HEK293 (cell line): ENCODE measurements at regions not wholly inside any gene's neighbourhood (a gene's known extent, or its start where the extent isn't known, plus 50 kb on each side); places are given as distances from the start of the nearest gene placed in this dataset.

Experiments used
- CTCF ChIA-PET: fragments of 350-600 bp; formaldehyde crosslinking; extraction: SDS; loops from one replicate; lab custom pipeline; 2021; ENCODE audit warnings: antibody characterized with exemption; lab: Yijun Ruan, JAX
- POLR2A ChIA-PET: fragments of 300-600 bp; formaldehyde crosslinking; extraction: SDS; loops from one replicate; lab custom pipeline; 2020; ENCODE audit warnings: antibody characterized with exemption, inconsistent platforms; lab: Yijun Ruan, JAX
- H3K27ac ChIP-seq: fragments of 200-500 bp; sonication (Bioruptor generic); 2 replicates; pipeline ENCODE4 v1.5.1; 2014; ENCODE audit warnings: low read depth, low read length, control low read depth, inconsistent platforms; ENCODE audit errors: extremely low read depth
- H3K36me3 ChIP-seq, 2 experiments: fragments of 200-500 bp in 1 of 2; sonication (Bioruptor generic) in 1 of 2; 1 replicate in 1 of 2; 2 replicates in 1 of 2; pipeline ENCODE4 v1.5.1; 2014 to 2017; ENCODE audit warnings: inconsistent platforms in 2 of 2, low read length in 2 of 2; ENCODE audit not compliant: control insufficient read depth in 2 of 2, insufficient read depth in 1 of 2
- H3K4me1 ChIP-seq: fragments of 200-500 bp; sonication (Bioruptor generic); 2 replicates; pipeline ENCODE4 v1.5.1; 2014; ENCODE audit warnings: mild to moderate bottlenecking, low read length, inconsistent platforms; ENCODE audit not compliant: control insufficient read depth, insufficient read depth
- H3K4me3 ChIP-seq: 2 replicates; pipeline ENCODE4 v1.5.1; 2011; ENCODE audit warnings: low read depth, mild to moderate bottlenecking, control low read depth, low read length, moderate library complexity
- H3K9me3 ChIP-seq: fragments of 200-500 bp; sonication (Bioruptor generic); 2 replicates; pipeline ENCODE4 v1.5.1; 2014; ENCODE audit warnings: low read depth, low read length, inconsistent platforms; ENCODE audit not compliant: control insufficient read depth, insufficient read depth
- ATF2 ChIP-seq: fragments of 450-650 bp; formaldehyde crosslinking; IDR thresholded peaks from 2 replicates; pipeline ENCODE4 v1.5.1; 2016; ENCODE audit warnings: missing biosample characterization, missing genetic modification characterization, low read depth
- FEZF1 ChIP-seq: fragments of 450-650 bp; formaldehyde crosslinking; IDR thresholded peaks from 2 replicates; pipeline ENCODE4 v1.5.1; 2016; ENCODE audit warnings: missing biosample characterization, missing genetic modification characterization
- HOXA7 ChIP-seq: sonication (generic); formaldehyde crosslinking; IDR thresholded peaks from 2 replicates; pipeline ENCODE4 v1.8.1; 2022; ENCODE audit warnings: missing genetic modification reagents, borderline replicate concordance
- KLF17 ChIP-seq: fragments of 450-650 bp; formaldehyde crosslinking; IDR thresholded peaks from 2 replicates; pipeline ENCODE4 v1.5.1; 2016; ENCODE audit warnings: missing biosample characterization, missing genetic modification characterization
- PRDM4 ChIP-seq: fragments of 450-650 bp; formaldehyde crosslinking; IDR thresholded peaks from 2 replicates; pipeline ENCODE4 v1.5.1; 2017; ENCODE audit warnings: missing biosample characterization, missing genetic modification characterization
- SALL2 ChIP-seq: fragments of 450-650 bp; formaldehyde crosslinking; IDR thresholded peaks from 2 replicates; pipeline ENCODE4 v1.5.0; 2017; ENCODE audit warnings: missing biosample characterization, mild to moderate bottlenecking, missing genetic modification characterization, borderline replicate concordance
- YY2 ChIP-seq: fragments of 450-650 bp; formaldehyde crosslinking; IDR thresholded peaks from 2 replicates; pipeline ENCODE4 v1.5.1; 2016; ENCODE audit warnings: missing biosample characterization, missing genetic modification characterization
- ZFP69B ChIP-seq: fragments of 450-650 bp; formaldehyde crosslinking; IDR thresholded peaks from 2 replicates; pipeline ENCODE4 v1.5.1; 2016; ENCODE audit warnings: missing biosample characterization, missing genetic modification characterization
- ZNF10 ChIP-seq: fragments of 450-650 bp; formaldehyde crosslinking; IDR thresholded peaks from 2 replicates; pipeline ENCODE4 v1.5.1; 2017; ENCODE audit warnings: missing biosample characterization, missing genetic modification characterization
- ZNF132 ChIP-seq: fragments of 450-650 bp; formaldehyde crosslinking; IDR thresholded peaks from 2 replicates; pipeline ENCODE4 v1.5.1; 2017; ENCODE audit warnings: missing biosample characterization, missing genetic modification characterization, borderline replicate concordance
- ZNF138 ChIP-seq: fragments of 450-650 bp; formaldehyde crosslinking; IDR thresholded peaks from 2 replicates; pipeline ENCODE4 v1.5.1; 2016; ENCODE audit warnings: missing biosample characterization, missing genetic modification characterization, borderline replicate concordance
- ZNF146 ChIP-seq: fragments of 450-650 bp; formaldehyde crosslinking; IDR thresholded peaks from 2 replicates; pipeline ENCODE4 v1.5.1; 2016; ENCODE audit warnings: missing biosample characterization, missing genetic modification characterization
- ZNF416 ChIP-seq: fragments of 450-650 bp; formaldehyde crosslinking; IDR thresholded peaks from 2 replicates; pipeline ENCODE4 v1.5.1; 2016; ENCODE audit warnings: missing biosample characterization, missing genetic modification characterization
- ZNF426 ChIP-seq: fragments of 450-650 bp; formaldehyde crosslinking; IDR thresholded peaks from 2 replicates; pipeline ENCODE4 v1.5.1; 2017; ENCODE audit warnings: missing biosample characterization, missing genetic modification characterization, mild to moderate bottlenecking, inconsistent platforms, moderate library complexity
- ZNF555 ChIP-seq: fragments of 450-650 bp; formaldehyde crosslinking; conservative IDR thresholded peaks from 2 replicates; pipeline ENCODE4 v1.5.1; 2017; ENCODE audit warnings: missing biosample characterization, mild to moderate bottlenecking, missing genetic modification characterization, inconsistent platforms
- ZNF558 ChIP-seq: fragments of 450-650 bp; formaldehyde crosslinking; IDR thresholded peaks from 2 replicates; pipeline ENCODE4 v1.5.1; 2016; ENCODE audit warnings: missing biosample characterization, missing genetic modification characterization
- ZNF580 ChIP-seq: fragments of 450-650 bp; formaldehyde crosslinking; IDR thresholded peaks from 2 replicates; pipeline ENCODE4 v1.5.1; 2016; ENCODE audit warnings: missing biosample characterization, missing genetic modification characterization
- ZNF658 ChIP-seq: fragments of 450-650 bp; formaldehyde crosslinking; IDR thresholded peaks from 2 replicates; pipeline ENCODE4; 2016; ENCODE audit warnings: missing biosample characterization, missing genetic modification characterization
- ZNF677 ChIP-seq: fragments of 450-650 bp; IDR thresholded peaks from 2 replicates; pipeline ENCODE4 v1.5.0; 2018; ENCODE audit warnings: missing biosample characterization, mild to moderate bottlenecking, missing genetic modification characterization, moderate library complexity
- ZNF830 ChIP-seq: fragments of 450-650 bp; IDR thresholded peaks from 2 replicates; pipeline ENCODE4 v1.5.0; 2018; ENCODE audit warnings: missing biosample characterization, missing genetic modification characterization, low read depth, mild to moderate bottlenecking, moderate library complexity
- ZSCAN16 ChIP-seq: fragments of 450-650 bp; formaldehyde crosslinking; IDR thresholded peaks from 2 replicates; pipeline ENCODE4 v1.5.1; 2016; ENCODE audit warnings: missing biosample characterization, missing genetic modification characterization
- ZSCAN30 ChIP-seq: fragments of 450-650 bp; IDR thresholded peaks from 2 replicates; pipeline ENCODE4 v1.5.1; 2018; ENCODE audit warnings: missing biosample characterization, mild to moderate bottlenecking, missing genetic modification characterization, moderate library complexity
- TF ChIP-seq, protein P1 (sequence below): fragments of 450-650 bp; formaldehyde crosslinking; IDR thresholded peaks from 2 replicates; pipeline ENCODE4 v1.5.1; 2016; ENCODE audit warnings: missing biosample characterization, missing genetic modification characterization
- TF ChIP-seq, protein P2 (sequence below): fragments of 450-650 bp; formaldehyde crosslinking; IDR thresholded peaks from 2 replicates; pipeline ENCODE4 v1.5.1; 2016; ENCODE audit warnings: missing biosample characterization, missing genetic modification characterization
- TF ChIP-seq, protein P3 (sequence below): fragments of 450-650 bp; formaldehyde crosslinking; IDR thresholded peaks from 2 replicates; pipeline ENCODE4 v1.5.1; 2016; ENCODE audit warnings: missing biosample characterization, missing genetic modification characterization

DNA sequence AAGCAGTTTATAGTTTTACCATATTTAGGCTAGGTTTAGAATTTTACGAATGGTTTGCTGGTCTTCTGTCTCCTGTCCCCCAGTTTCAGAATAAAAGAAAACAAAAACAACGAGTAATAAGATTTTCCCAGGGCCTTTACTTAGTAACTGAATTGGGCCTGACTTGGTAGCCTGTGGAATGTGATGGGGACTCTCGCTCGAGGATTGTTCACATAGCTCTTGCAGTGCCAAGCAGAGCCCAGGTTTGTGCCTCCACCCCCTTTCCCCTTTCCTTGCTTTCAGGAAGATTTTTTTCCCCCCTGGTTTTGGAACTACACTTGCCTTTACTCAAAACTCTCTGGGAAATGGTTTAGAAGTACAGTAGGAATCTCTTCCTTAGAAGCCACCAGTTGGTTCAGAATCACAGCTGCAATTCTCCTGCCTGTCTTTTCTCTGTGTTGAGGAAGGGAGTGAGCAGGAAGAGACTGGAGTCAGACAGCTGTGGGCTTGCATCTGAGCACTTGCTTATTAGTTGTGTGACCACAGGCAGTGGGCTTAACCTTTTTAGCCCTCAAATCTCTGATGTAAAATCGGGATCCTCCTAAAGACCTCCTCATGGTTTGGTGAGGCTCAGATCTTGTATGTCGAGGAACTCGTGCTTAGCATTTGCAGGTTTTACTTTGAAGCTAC, 501.2 kb downstream of the PCNX1 start:
- TF ChIP-seq FEZF1 (tag by site-specific recombination) (no peak), ZNF580 (tag by site-specific recombination) (no peak), ZNF558 (tag by site-specific recombination) (no peak), ZNF426 (tag by site-specific recombination) (no peak), ATF2 (tag by site-specific recombination) (no peak), ZFP69B (tag by site-specific recombination) (no peak), SALL2 (no peak), ZNF830 (tag by site-specific recombination) (no peak), PRDM4 (no peak), YY2 (no peak), ZNF658 (tag by site-specific recombination) (no peak), ZSCAN30 (tag by site-specific recombination) (no peak), ZNF10 (tag by site-specific recombination) (no peak), ZNF555 (tag by site-specific recombination) (no peak)
- TF ChIP-seq, protein P1, sequence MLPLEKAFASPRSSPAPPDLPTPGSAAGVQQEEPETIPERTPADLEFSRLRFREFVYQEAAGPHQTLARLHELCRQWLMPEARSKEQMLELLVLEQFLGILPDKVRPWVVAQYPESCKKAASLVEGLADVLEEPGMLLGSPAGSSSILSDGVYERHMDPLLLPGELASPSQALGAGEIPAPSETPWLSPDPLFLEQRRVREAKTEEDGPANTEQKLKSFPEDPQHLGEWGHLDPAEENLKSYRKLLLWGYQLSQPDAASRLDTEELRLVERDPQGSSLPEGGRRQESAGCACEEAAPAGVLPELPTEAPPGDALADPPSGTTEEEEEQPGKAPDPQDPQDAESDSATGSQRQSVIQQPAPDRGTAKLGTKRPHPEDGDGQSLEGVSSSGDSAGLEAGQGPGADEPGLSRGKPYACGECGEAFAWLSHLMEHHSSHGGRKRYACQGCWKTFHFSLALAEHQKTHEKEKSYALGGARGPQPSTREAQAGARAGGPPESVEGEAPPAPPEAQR (tag by site-specific recombination): no peak
- TF ChIP-seq, all 188 proteins: peak for 0
- Histone ChIP-seq H3K4me3 (no peak overlapping the region), H3K27ac (no peak overlapping the region), H3K4me1 (no peaks in the 10 kb centered on the region), H3K9me3 (no peaks in the 10 kb centered on the region), H3K36me3 (no peaks in the 10 kb centered on the region)
- ChIA-PET POLR2A (no interaction called here), CTCF (no interaction called here)

DNA sequence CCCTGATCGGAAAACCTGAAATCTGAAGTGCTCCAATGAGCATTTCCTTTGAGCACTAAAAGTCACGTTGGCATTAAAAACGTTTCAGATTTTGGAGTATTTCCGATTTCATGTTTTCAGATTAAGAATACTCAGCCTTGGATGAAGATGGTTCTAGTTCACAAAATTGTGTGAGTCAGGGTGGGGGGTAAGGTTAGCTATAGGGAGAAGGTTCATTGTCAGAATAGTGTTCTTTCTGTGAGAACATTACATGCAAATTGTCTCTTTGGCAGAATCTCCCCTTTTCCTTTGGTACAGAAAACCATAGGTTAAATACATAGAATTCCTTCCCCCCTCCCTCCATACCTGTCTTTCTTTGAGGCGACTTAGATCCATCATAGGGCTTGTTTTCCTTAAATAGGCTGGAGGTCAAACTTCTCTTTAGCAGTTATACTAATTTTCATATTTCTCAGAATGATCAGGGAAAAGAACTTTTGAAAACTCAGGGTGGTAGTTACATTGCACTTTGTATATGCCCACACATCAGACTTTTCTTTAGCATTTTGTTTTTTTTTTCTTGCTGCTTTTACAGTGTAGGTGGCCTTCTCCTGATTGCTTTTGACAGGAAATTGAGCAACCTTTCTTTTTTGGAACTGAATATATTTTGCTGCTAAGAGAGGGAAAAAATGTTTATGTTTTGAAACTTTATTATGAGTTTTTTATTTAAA, 503.5 kb downstream of the PCNX1 start:
- H3K4me1 ChIP-seq: no peaks in the 10 kb centered on the region
- TF ChIP-seq HOXA7 (no peak), ZNF677 (tag by site-specific recombination) (no peak), ZSCAN16 (tag by site-specific recombination) (no peak), KLF17 (tag by site-specific recombination) (no peak), ZNF146 (tag by site-specific recombination) (no peak), ZNF138 (no peak), ZNF416 (tag by site-specific recombination) (no peak), ZNF132 (tag by site-specific recombination) (no peak)
- TF ChIP-seq, protein P2, sequence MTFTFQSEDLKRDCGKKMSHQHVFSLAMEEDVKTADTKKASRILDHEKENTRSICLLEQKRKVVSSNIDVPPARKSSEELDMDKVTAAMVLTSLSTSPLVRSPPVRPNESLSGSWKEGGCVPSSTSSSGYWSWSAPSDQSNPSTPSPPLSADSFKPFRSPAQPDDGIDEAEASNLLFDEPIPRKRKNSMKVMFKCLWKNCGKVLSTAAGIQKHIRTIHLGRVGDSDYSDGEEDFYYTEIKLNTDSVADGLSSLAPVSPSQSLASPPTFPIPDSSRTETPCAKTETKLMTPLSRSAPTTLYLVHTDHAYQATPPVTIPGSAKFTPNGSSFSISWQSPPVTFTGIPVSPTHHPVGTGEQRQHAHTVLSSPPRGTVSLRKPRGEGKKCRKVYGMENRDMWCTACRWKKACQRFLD (tag by site-specific recombination): no peak
- TF ChIP-seq, protein P3, sequence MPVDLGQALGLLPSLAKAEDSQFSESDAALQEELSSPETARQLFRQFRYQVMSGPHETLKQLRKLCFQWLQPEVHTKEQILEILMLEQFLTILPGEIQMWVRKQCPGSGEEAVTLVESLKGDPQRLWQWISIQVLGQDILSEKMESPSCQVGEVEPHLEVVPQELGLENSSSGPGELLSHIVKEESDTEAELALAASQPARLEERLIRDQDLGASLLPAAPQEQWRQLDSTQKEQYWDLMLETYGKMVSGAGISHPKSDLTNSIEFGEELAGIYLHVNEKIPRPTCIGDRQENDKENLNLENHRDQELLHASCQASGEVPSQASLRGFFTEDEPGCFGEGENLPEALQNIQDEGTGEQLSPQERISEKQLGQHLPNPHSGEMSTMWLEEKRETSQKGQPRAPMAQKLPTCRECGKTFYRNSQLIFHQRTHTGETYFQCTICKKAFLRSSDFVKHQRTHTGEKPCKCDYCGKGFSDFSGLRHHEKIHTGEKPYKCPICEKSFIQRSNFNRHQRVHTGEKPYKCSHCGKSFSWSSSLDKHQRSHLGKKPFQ (tag by site-specific recombination): no peak
- no peak overlapping the region for H3K27ac ChIP-seq
- ChIA-PET CTCF (interaction anchor here (0.5 to 0.6 kb wide), 2 partner anchors 84 to 307 kb away, joined by 3 to 4 read pairs; no protein-coding TSS in a partner anchor), POLR2A (no interaction called here)
- no peaks in the 10 kb centered on the region for H3K9me3 ChIP-seq
- no peak overlapping the region for H3K4me3 ChIP-seq
- H3K36me3 ChIP-seq: no peaks in the 10 kb centered on the region
